CD4-positive, alpha-beta memory T cell (primary cell): ENCODE measurements at regions not wholly inside any gene's neighbourhood (a gene's known extent, or its start where the extent isn't known, plus 50 kb on each side); places are given as distances from the start of the nearest gene placed in this dataset.

Experiments used
- CTCF ChIA-PET: fragments of 350-600 bp; sonication (Branson Sonifier 250); formaldehyde crosslinking; loops from one replicate; lab custom pipeline; 2021; ENCODE audit warnings: inconsistent platforms; ENCODE audit not compliant: partially characterized antibody; lab: Charles Lee
- POLR2A ChIA-PET: fragments of 350-600 bp; sonication (Branson Sonifier 250); formaldehyde crosslinking; loops from one replicate; lab custom pipeline; 2021; ENCODE audit not compliant: partially characterized antibody; lab: Charles Lee
- DNase-seq, 5 donors: peaks; one replicate each; pipeline versions ENCODE4 v3.0.0 to v3.0.0-alpha.2; 2020 to 2022; ENCODE audit warnings: mixed read lengths in 1 of 5
- H3K27ac ChIP-seq: one replicate; pipeline ENCODE4 v1.7.0; 2013; ENCODE audit warnings: low read depth, low read length
- H3K27me3 ChIP-seq: 2 replicates; pipeline ENCODE4 v1.7.0; 2013; ENCODE audit warnings: mild to moderate bottlenecking, low read length, moderate library complexity; ENCODE audit not compliant: insufficient read depth
- H3K36me3 ChIP-seq: 2 replicates; pipeline ENCODE4 v1.7.0; 2013; ENCODE audit warnings: mild to moderate bottlenecking, low read length, moderate library complexity; ENCODE audit not compliant: insufficient read depth
- H3K4me1 ChIP-seq: 2 replicates; pipeline ENCODE4 v1.7.0; 2013; ENCODE audit warnings: mild to moderate bottlenecking, low read length, moderate library complexity; ENCODE audit not compliant: insufficient read depth
- H3K4me3 ChIP-seq, 2 donors: one replicate each; pipeline ENCODE4 v1.7.0; 2013; ENCODE audit warnings: low read length in 2 of 2, mild to moderate bottlenecking in 1 of 2
- H3K9me3 ChIP-seq, 2 donors: one replicate each; pipeline ENCODE4 v1.7.0; 2013; ENCODE audit warnings: low read length in 2 of 2, control low read depth in 1 of 2; ENCODE audit not compliant: control insufficient read depth in 1 of 2
- H3K27ac Mint-ChIP-seq, 7 donors: one replicate each; pipeline ENCODE4 v1.8.0; 2020 to 2021; ENCODE audit warnings: mixed read lengths in 7 of 7, mild to moderate bottlenecking in 6 of 7, inconsistent platforms in 3 of 7, moderate library complexity in 3 of 7
- H3K27me3 Mint-ChIP-seq, 2 donors: one replicate each; pipeline ENCODE4 v1.8.0; 2020 to 2021; ENCODE audit warnings: mixed read lengths in 2 of 2
- H3K36me3 Mint-ChIP-seq, 2 donors: one replicate each; pipeline ENCODE4 v1.8.0; 2020 to 2021; ENCODE audit warnings: mixed read lengths in 2 of 2, inconsistent platforms in 1 of 2, mild to moderate bottlenecking in 1 of 2
- H3K4me1 Mint-ChIP-seq, 4 donors: one replicate each; pipeline ENCODE4 v1.8.0; 2020 to 2021; ENCODE audit warnings: mixed read lengths in 4 of 4, mild to moderate bottlenecking in 1 of 4
- H3K4me3 Mint-ChIP-seq, 8 donors: one replicate each; pipeline ENCODE4 v1.8.0; 2020 to 2021; ENCODE audit warnings: mixed read lengths in 8 of 8, mild to moderate bottlenecking in 7 of 8, moderate library complexity in 6 of 8, inconsistent platforms in 3 of 8
- H3K9me3 Mint-ChIP-seq, 8 donors: one replicate each; pipeline ENCODE4 v1.8.0; 2020 to 2021; ENCODE audit warnings: mixed read lengths in 8 of 8, mild to moderate bottlenecking in 5 of 8, inconsistent platforms in 3 of 8, moderate library complexity in 1 of 8
- intact Hi-C: fragments of 100-400 bp; cut with micrococcal nuclease; formaldehyde crosslinking; loops from one replicate; pipeline ENCODE4 v1.15.1; 2023

DNA sequence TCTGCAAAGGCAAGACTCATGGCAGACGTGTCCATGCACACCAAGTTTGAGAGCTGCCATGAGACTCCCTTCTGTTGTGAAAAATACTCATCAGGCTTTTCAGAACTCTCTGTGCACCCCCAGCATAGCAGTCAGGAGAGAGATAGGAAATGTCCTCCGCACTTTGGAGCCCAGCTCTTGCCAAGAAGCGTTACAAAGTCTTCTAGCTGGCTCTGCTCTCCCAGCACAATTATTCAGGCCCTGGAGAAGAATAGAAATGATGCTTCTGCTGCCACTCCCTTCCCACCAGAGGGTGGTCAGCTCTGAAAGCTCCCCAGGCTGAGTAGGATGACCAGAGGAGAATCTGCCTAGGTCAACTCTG, 594.4 kb upstream of the ID2 start:
- H3K27ac ChIP-seq, result no peak overlapping the region
- Mint-ChIP-seq H3K27ac (no peak overlapping the region), H3K9me3 (peaks cover 0 to 1% (median 0%) of the 10 kb centered on the region in 8 donors), H3K27me3 (no peaks in the 10 kb centered on the region), H3K4me1 (no peaks in the 10 kb centered on the region), H3K4me3 (no peak overlapping the region), H3K36me3 (no peaks in the 10 kb centered on the region)
- POLR2A ChIA-PET, result no interaction called here
- no peaks in the 10 kb centered on the region for H3K4me1 ChIP-seq
- no peaks in the 10 kb centered on the region for H3K9me3 ChIP-seq
- no peak overlapping the region for H3K4me3 ChIP-seq
- intact Hi-C loops, result no loop called here
- no peaks in the 10 kb centered on the region for H3K27me3 ChIP-seq
- H3K36me3 ChIP-seq, result no peaks in the 10 kb centered on the region
- no peak for DNase-seq
- CTCF ChIA-PET, result no interaction called here

- Mint-ChIP-seq H3K9me3 (peaks cover 0 to 1% (median 0%) of the 10 kb centered on the region in 8 donors), H3K27ac (no peak overlapping the region), H3K27me3 (no peaks in the 10 kb centered on the region), H3K4me1 (no peaks in the 10 kb centered on the region), H3K36me3 (no peaks in the 10 kb centered on the region), H3K4me3 (no peak overlapping the region)
- Histone ChIP-seq H3K4me1 (no peaks in the 10 kb centered on the region), H3K9me3 (no peaks in the 10 kb centered on the region), H3K4me3 (no peak overlapping the region), H3K27ac (no peak overlapping the region), H3K27me3 (no peaks in the 10 kb centered on the region), H3K36me3 (no peaks in the 10 kb centered on the region)
- intact Hi-C loops, result no loop called here
- POLR2A ChIA-PET, result no interaction called here
- CTCF ChIA-PET, result no interaction called here
- no peak for DNase-seq
Measured at GRCh38 chr2:8088810-8089209, 593.0 kb upstream of the ID2 start.

DNA sequence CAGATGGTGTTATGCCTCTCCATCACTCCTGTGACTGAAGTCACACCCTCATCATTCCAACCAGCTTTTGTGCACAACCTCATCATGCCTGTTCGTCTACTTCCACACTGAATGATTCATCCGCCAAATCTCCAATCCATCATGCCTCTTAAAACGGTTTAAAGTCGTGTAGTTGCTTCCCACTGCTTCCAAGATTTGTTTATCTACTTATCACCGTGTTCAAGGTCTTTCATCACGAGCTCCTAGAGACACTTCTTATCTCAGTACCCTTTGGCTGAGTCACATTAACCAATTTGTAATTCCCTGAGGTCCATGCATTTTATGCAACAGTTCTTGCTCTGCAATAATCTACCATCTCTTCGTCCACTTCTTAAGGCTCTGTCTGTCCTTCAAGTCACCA, 592.3 kb upstream of the ID2 start:
- Mint-ChIP-seq H3K4me1 (no peaks in the 10 kb centered on the region), H3K4me3 (no peak overlapping the region), H3K27ac (no peak overlapping the region), H3K9me3 (peaks cover 0 to 1% (median 0%) of the 10 kb centered on the region in 8 donors), H3K36me3 (no peaks in the 10 kb centered on the region), H3K27me3 (no peaks in the 10 kb centered on the region)
- Histone ChIP-seq H3K4me1 (no peaks in the 10 kb centered on the region), H3K9me3 (no peaks in the 10 kb centered on the region), H3K36me3 (no peaks in the 10 kb centered on the region), H3K27ac (no peak overlapping the region), H3K4me3 (no peak overlapping the region), H3K27me3 (no peaks in the 10 kb centered on the region)
- no peak for DNase-seq
- ChIA-PET CTCF (no interaction called here), POLR2A (interaction anchor here (0.6 kb wide), 1 partner anchor 1064 kb away, joined by 3 read pairs; no protein-coding TSS in a partner anchor)
- intact Hi-C loops, result no loop called here

- H3K27ac ChIP-seq, result no peak overlapping the region
- H3K36me3 Mint-ChIP-seq, result no peaks in the 10 kb centered on the region
- no peaks in the 10 kb centered on the region for H3K27me3 Mint-ChIP-seq
- peaks cover 0 to 1% (median 0%) of the 10 kb centered on the region in 8 donors for H3K9me3 Mint-ChIP-seq
- H3K36me3 ChIP-seq, result no peaks in the 10 kb centered on the region
- no peak overlapping the region for H3K27ac Mint-ChIP-seq
- no peaks in the 10 kb centered on the region for H3K27me3 ChIP-seq
- H3K4me3 Mint-ChIP-seq, result no peak overlapping the region
- H3K9me3 ChIP-seq, result no peaks in the 10 kb centered on the region
- no peaks in the 10 kb centered on the region for H3K4me1 Mint-ChIP-seq
- CTCF ChIA-PET, result no interaction called here
- H3K4me1 ChIP-seq, result no peaks in the 10 kb centered on the region
- intact Hi-C loops, result no loop called here
- POLR2A ChIA-PET, result no interaction called here
- H3K4me3 ChIP-seq, result no peak overlapping the region
- no peak for DNase-seq
Measured at GRCh38 chr2:8090748-8091700, 590.8 kb upstream of the ID2 start.

- Mint-ChIP-seq H3K9me3 (peaks cover 0 to 2% (median 0%) of the 10 kb centered on the region in 8 donors), H3K27me3 (no peaks in the 10 kb centered on the region), H3K4me3 (no peak overlapping the region), H3K36me3 (no peaks in the 10 kb centered on the region), H3K4me1 (no peaks in the 10 kb centered on the region), H3K27ac (no peak overlapping the region)
- Histone ChIP-seq H3K36me3 (no peaks in the 10 kb centered on the region), H3K9me3 (no peaks in the 10 kb centered on the region), H3K4me1 (no peaks in the 10 kb centered on the region), H3K4me3 (no peak overlapping the region), H3K27ac (no peak overlapping the region), H3K27me3 (no peaks in the 10 kb centered on the region)
- DNase-seq, result no peak
- POLR2A ChIA-PET, result no interaction called here
- intact Hi-C loops, result no loop called here
- CTCF ChIA-PET, result no interaction called here
Measured at GRCh38 chr2:8094526-8094925, 587.3 kb upstream of the ID2 start.

DNA sequence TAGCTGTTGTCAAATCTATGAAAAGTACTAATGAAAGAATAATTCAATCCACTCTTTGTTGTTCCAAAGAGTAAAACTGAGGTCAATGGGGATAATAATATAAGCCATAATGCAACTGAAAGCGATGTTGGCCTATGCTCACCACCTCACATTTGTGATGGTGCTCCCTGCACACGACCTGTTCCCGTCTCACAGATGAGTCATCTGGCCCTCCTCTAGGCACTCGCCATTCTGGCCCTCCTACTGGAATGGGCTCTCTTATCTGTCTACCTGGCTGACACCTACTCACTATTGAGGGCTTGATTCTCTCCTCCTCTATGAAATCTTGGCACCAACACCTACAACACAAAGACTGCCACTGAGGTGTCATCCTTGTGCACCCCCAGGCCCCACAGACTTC, 585.9 kb upstream of the ID2 start:
- CTCF ChIA-PET, result no interaction called here
- DNase-seq, result no peak
- no peaks in the 10 kb centered on the region for H3K9me3 ChIP-seq
- intact Hi-C loops, result no loop called here
- H3K4me1 ChIP-seq, result no peaks in the 10 kb centered on the region
- no peaks in the 10 kb centered on the region for H3K36me3 ChIP-seq
- H3K27ac ChIP-seq, result no peak overlapping the region
- POLR2A ChIA-PET, result no interaction called here
- no peaks in the 10 kb centered on the region for H3K27me3 Mint-ChIP-seq
- no peaks in the 10 kb centered on the region for H3K36me3 Mint-ChIP-seq
- H3K4me3 Mint-ChIP-seq, result no peak overlapping the region
- no peaks in the 10 kb centered on the region for H3K27me3 ChIP-seq
- peaks cover 0 to 2% (median 0%) of the 10 kb centered on the region in 8 donors for H3K9me3 Mint-ChIP-seq
- no peak overlapping the region for H3K27ac Mint-ChIP-seq
- H3K4me1 Mint-ChIP-seq, result no peaks in the 10 kb centered on the region
- H3K4me3 ChIP-seq, result no peak overlapping the region

DNA sequence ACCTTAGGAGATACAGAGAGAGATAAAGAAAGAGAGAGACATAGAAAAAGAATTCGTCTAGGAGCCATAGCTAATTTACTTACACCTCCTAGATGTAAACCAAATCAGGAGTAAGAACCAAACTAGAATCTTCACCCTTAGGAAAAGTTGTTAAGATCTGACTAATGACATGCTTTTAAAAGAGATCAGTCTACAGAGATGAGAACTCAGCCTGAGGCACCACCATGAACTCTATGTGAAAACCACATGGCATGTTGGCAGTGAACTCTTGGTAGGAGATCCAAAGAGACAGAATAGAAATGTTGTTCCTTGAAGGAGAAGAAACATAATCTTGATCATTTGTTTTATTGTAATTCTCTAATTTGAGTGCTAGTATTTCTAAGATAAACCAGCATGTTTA, 585.4 kb upstream of the ID2 start:
- no peaks in the 10 kb centered on the region for H3K36me3 Mint-ChIP-seq

More for the DNA sequence above, 585.4 kb upstream of the ID2 start:
- no peaks in the 10 kb centered on the region for H3K36me3 ChIP-seq
- Mint-ChIP-seq H3K27me3 (no peaks in the 10 kb centered on the region), H3K4me3 (no peak overlapping the region), H3K9me3 (peaks cover 0 to 2% (median 0%) of the 10 kb centered on the region in 8 donors), H3K27ac (no peak overlapping the region), H3K4me1 (no peaks in the 10 kb centered on the region)
- intact Hi-C loops, result no loop called here
- no peak overlapping the region for H3K27ac ChIP-seq
- H3K27me3 ChIP-seq, result no peaks in the 10 kb centered on the region
- no peaks in the 10 kb centered on the region for H3K9me3 ChIP-seq
- ChIA-PET CTCF (no interaction called here), POLR2A (no interaction called here)
- no peak for DNase-seq
- no peak overlapping the region for H3K4me3 ChIP-seq
- H3K4me1 ChIP-seq, result no peaks in the 10 kb centered on the region
